ENCODE measurements at regions not wholly inside any gene's neighbourhood (a gene's known extent, or its start where the extent isn't known, plus 50 kb on each side); places are given as distances from the start of the nearest gene placed in this dataset.
A peak's percentile ranks its signal among the peaks of the same experiment; 100 is the strongest.

- Histone ChIP-seq H3K27me3 (ENCODE audit: control insufficient read depth, insufficient read depth, low read length) (no peaks in the 10 kb centered on the region), H3K4me1 (ENCODE audit: control insufficient read depth, insufficient read depth, low read length) (no peaks in the 10 kb centered on the region; the same call in 1 of the 2 replicates), H3K27ac (ENCODE audit: low read length) (no peak overlapping the region), H3K9me3 (ENCODE audit: control insufficient read depth, insufficient read depth, low read depth, low read length) (no peaks in the 10 kb centered on the region), H3K4me3 (ENCODE audit: low read depth in 2 of 2, low read length in 2 of 2) (no peak overlapping the region), H3K36me3 (ENCODE audit: control insufficient read depth, insufficient read depth, low read length) (no peaks in the 10 kb centered on the region)
- ChIA-PET POLR2A (no interaction called here), CTCF (no interaction called here)
- intact Hi-C loops (cut with micrococcal nuclease; ENCODE audit: unreplicated experiment): no loop called here
- TF ChIP-seq REST (IDR thresholded peaks at IDR 0.05; ENCODE audit: insufficient read depth in 1 of 2, low read depth in 2 of 2, low read length in 1 of 2): no peak
- TF ChIP-seq CTCF (IDR thresholded peaks at IDR 0.05): peak; percentile 11; the same call in 1 of the 2 replicates
- no peak for DNase-seq (ENCODE audit: low read depth, low spot score)
- in situ Hi-C loops (cut with HindIII; ENCODE audit: low pct_unique_long_range_greater_than_20kb, low sequenced_read_pairs): no loop called here
- no TSS peak for BruUV-seq (replicated peaks)
- ATAC-seq: no peak
Measured at GRCh38 chr5:90308787-90309585, 100.6 kb downstream of the CETN3 start.

GRCh38 chr5:90307782-90308181, 101.8 kb downstream of the CETN3 start:
- CTCF ChIA-PET: no interaction called here
- no peak overlapping the region for H3K4me3 ChIP-seq (ENCODE audit: low read depth in 2 of 2, low read length in 2 of 2)
- in situ Hi-C loops (cut with HindIII; ENCODE audit: low pct_unique_long_range_greater_than_20kb, low sequenced_read_pairs): no loop called here
- POLR2A ChIA-PET: no interaction called here
- H3K27ac ChIP-seq (ENCODE audit: low read length): no peak overlapping the region
- DNase-seq (ENCODE audit: low read depth, low spot score) (no peak), ATAC-seq (no peak)
- no peaks in the 10 kb centered on the region for H3K36me3 ChIP-seq (ENCODE audit: control insufficient read depth, insufficient read depth, low read length)
- TF ChIP-seq TCF7L2 (IDR thresholded peaks at IDR 0.05; ENCODE audit: low read depth, low read length): no peak
- TF ChIP-seq POLR2AphosphoS5 (IDR thresholded peaks at IDR 0.05; ENCODE audit: low read depth, low read length): no peak
- TF ChIP-seq REST (IDR thresholded peaks at IDR 0.05; ENCODE audit: insufficient read depth in 1 of 2, low read depth in 2 of 2, low read length in 1 of 2): no peak
- no peak for TF ChIP-seq SIN3A (IDR thresholded peaks at IDR 0.05; ENCODE audit: borderline replicate concordance, insufficient read depth, low read depth, low read length)
- TF ChIP-seq CTCF (IDR thresholded peaks at IDR 0.05): no peak
- no TSS peak for BruUV-seq (replicated peaks)
- intact Hi-C loops (cut with micrococcal nuclease; ENCODE audit: unreplicated experiment): no loop called here
- no peaks in the 10 kb centered on the region; the same call in 1 of the 2 replicates for H3K4me1 ChIP-seq (ENCODE audit: control insufficient read depth, insufficient read depth, low read length)
- H3K27me3 ChIP-seq (ENCODE audit: control insufficient read depth, insufficient read depth, low read length): no peaks in the 10 kb centered on the region
- no peaks in the 10 kb centered on the region for H3K9me3 ChIP-seq (ENCODE audit: control insufficient read depth, insufficient read depth, low read depth, low read length)
